Suprapubic skin (tissue), 4 donors: ENCODE measurements at regions not wholly inside any gene's neighbourhood (a gene's known extent, or its start where the extent isn't known, plus 50 kb on each side); places are given as distances from the start of the nearest gene placed in this dataset.

Experiments used
- DNase-seq, 2 donors: peaks; one replicate each; pipeline ENCODE4 v3.0.0-alpha.2; 2019; ENCODE audit warnings: low spot score in 2 of 2
- H3K27ac ChIP-seq: fragments of 200-600 bp; sonication (generic); one replicate; pipeline ENCODE4 v1.5.1; 2019
- H3K27me3 ChIP-seq: fragments of 200-600 bp; sonication (generic); one replicate; pipeline ENCODE4 v1.5.1; 2019
- H3K36me3 ChIP-seq: fragments of 200-600 bp; sonication (generic); one replicate; pipeline ENCODE4 v1.5.1; 2019
- H3K4me1 ChIP-seq: fragments of 200-600 bp; sonication (generic); one replicate; pipeline ENCODE4 v1.5.1; 2019
- H3K4me3 ChIP-seq: fragments of 200-600 bp; sonication (generic); one replicate; pipeline ENCODE4 v1.5.1; 2019; ENCODE audit warnings: mild to moderate bottlenecking
- H3K9me3 ChIP-seq: fragments of 200-600 bp; sonication (generic); one replicate; pipeline ENCODE4 v1.5.1; 2019
- CTCF ChIP-seq, 2 donors: fragments of 200-600 bp in 1 of 2; fragments of 450-650 bp in 1 of 2; sonication (generic) in 1 of 2; IDR thresholded peaks; one replicate each; pipeline ENCODE4 v1.5.1; 2016 to 2019; ENCODE audit warnings: antibody characterized with exemption in 2 of 2, mild to moderate bottlenecking in 1 of 2, moderate library complexity in 1 of 2
- EP300 ChIP-seq: sonication (generic); formaldehyde crosslinking; IDR thresholded peaks from one replicate; pipeline ENCODE4 v1.6.1; 2017; ENCODE audit warnings: antibody characterized with exemption
- POLR2A ChIP-seq, 2 donors: fragments of 450-650 bp; IDR thresholded peaks; one replicate each; pipeline ENCODE4 v1.6.1; 2017; ENCODE audit warnings: antibody characterized with exemption in 2 of 2, mild to moderate bottlenecking in 2 of 2, moderate library complexity in 2 of 2
- POLR2AphosphoS5 ChIP-seq, 3 donors: sonication (generic); formaldehyde crosslinking; IDR thresholded peaks; one replicate each; pipeline ENCODE4 v1.6.1; 2017; ENCODE audit warnings: antibody characterized with exemption in 3 of 3
- WGBS: methylation state at CpG from one replicate; pipeline ENCODE4 v1.1.5; 2018; 5-methylcytosine and 5-hydroxymethylcytosine counted together

GRCh38 chr9:21598749-21599148, 116.6 kb upstream of the IFNE start:
- TF ChIP-seq EP300 (no peak), POLR2A (IDR thresholded peaks at IDR 0.05) (no peak)
- Histone ChIP-seq H3K27me3 (no peaks in the 10 kb centered on the region), H3K27ac (no peak overlapping the region), H3K36me3 (no peaks in the 10 kb centered on the region), H3K4me3 (no peak overlapping the region), H3K9me3 (no peaks in the 10 kb centered on the region), H3K4me1 (no peaks in the 10 kb centered on the region)
- WGBS, result 94% methylated on average over 2 of the region's 2 CpGs
- DNase-seq, result no peak

GRCh38 chr9:21605489-21605931, 123.4 kb upstream of the IFNE start:
- no peak overlapping the region for H3K27ac ChIP-seq
- no peaks in the 10 kb centered on the region for H3K9me3 ChIP-seq
- DNase-seq, result no peak
- H3K4me1 ChIP-seq, result no peaks in the 10 kb centered on the region
- H3K36me3 ChIP-seq, result no peaks in the 10 kb centered on the region
- 59% methylated on average over 4 of the region's 4 CpGs for WGBS
- TF ChIP-seq POLR2A (IDR thresholded peaks at IDR 0.05), result no peak
- no peak for TF ChIP-seq CTCF (IDR thresholded peaks at IDR 0.05)
- TF ChIP-seq POLR2AphosphoS5 (IDR thresholded peaks at IDR 0.05), result no peak
- no peak overlapping the region for H3K4me3 ChIP-seq
- H3K27me3 ChIP-seq, result no peaks in the 10 kb centered on the region

GRCh38 chr9:21607576-21607975, 125.5 kb upstream of the IFNE start:
- 76% methylated on average over 2 of the region's 2 CpGs for WGBS
- H3K4me1 ChIP-seq, result no peaks in the 10 kb centered on the region

GRCh38 chr9:21608200-21608599, 126.1 kb upstream of the IFNE start:
- Histone ChIP-seq H3K27me3 (no peaks in the 10 kb centered on the region), H3K9me3 (no peaks in the 10 kb centered on the region), H3K4me3 (no peak overlapping the region), H3K27ac (no peak overlapping the region), H3K4me1 (no peaks in the 10 kb centered on the region), H3K36me3 (no peaks in the 10 kb centered on the region)
- TF ChIP-seq CTCF (IDR thresholded peaks at IDR 0.05) (no peak), POLR2A (IDR thresholded peaks at IDR 0.05) (no peak), EP300 (no peak), POLR2AphosphoS5 (IDR thresholded peaks at IDR 0.05) (no peak)
- 75% methylated on average over 5 of the region's 5 CpGs for WGBS
- no peak for DNase-seq

More at GRCh38 chr9:21607576-21607975, 125.5 kb upstream of the IFNE start:
- no peak for DNase-seq
- TF ChIP-seq POLR2AphosphoS5 (IDR thresholded peaks at IDR 0.05), result no peak
- no peak overlapping the region for H3K27ac ChIP-seq
- no peak overlapping the region for H3K4me3 ChIP-seq
- H3K36me3 ChIP-seq, result no peaks in the 10 kb centered on the region
- H3K9me3 ChIP-seq, result no peaks in the 10 kb centered on the region
- no peaks in the 10 kb centered on the region for H3K27me3 ChIP-seq

GRCh38 chr9:21609506-21609905, 127.4 kb upstream of the IFNE start:
- Histone ChIP-seq H3K36me3 (no peaks in the 10 kb centered on the region), H3K27me3 (no peaks in the 10 kb centered on the region), H3K27ac (no peak overlapping the region), H3K9me3 (no peaks in the 10 kb centered on the region), H3K4me3 (no peak overlapping the region), H3K4me1 (no peaks in the 10 kb centered on the region)
- TF ChIP-seq CTCF (IDR thresholded peaks at IDR 0.05) (no peak), EP300 (no peak)
- no peak for DNase-seq
- whole genome bisulfite sequencing, result 87% methylated on average over 1 of the region's 1 CpG

GRCh38 chr9:21611891-21612290, 129.8 kb upstream of the IFNE start:
- H3K27ac ChIP-seq, result no peak overlapping the region
- no peak overlapping the region for H3K4me3 ChIP-seq
- H3K4me1 ChIP-seq, result no peaks in the 10 kb centered on the region
- H3K36me3 ChIP-seq, result no peaks in the 10 kb centered on the region
- no peaks in the 10 kb centered on the region for H3K27me3 ChIP-seq
- no peak for DNase-seq
- no peaks in the 10 kb centered on the region for H3K9me3 ChIP-seq
- TF ChIP-seq CTCF (IDR thresholded peaks at IDR 0.05), result no peak
- TF ChIP-seq POLR2A (IDR thresholded peaks at IDR 0.05), result no peak
- TF ChIP-seq POLR2AphosphoS5 (IDR thresholded peaks at IDR 0.05), result no peak
- no peak for TF ChIP-seq EP300
- 50% methylated on average over 1 of the region's 1 CpG for WGBS
